Endothelial cell of hepatic sinusoid (primary cell): ENCODE measurements at regions not wholly inside any gene's neighbourhood (a gene's known extent, or its start where the extent isn't known, plus 50 kb on each side); places are given as distances from the start of the nearest gene placed in this dataset.
"Not testable (repeated sequence)": the region's sequence is repeated elsewhere in the genome, so short reads cannot be mapped to it uniquely, and the experiment has no call there.

Experiments used
- in situ Hi-C: cut with HindIII; loops from 2 replicates; pipeline ENCODE4 v1.10.0; 2017; ENCODE audit warnings: low sequenced_read_pairs

GRCh38 chr13:71018544-71018943, 848.5 kb downstream of the DACH1 start:
- in situ Hi-C loops, result no loop called here

GRCh38 chr13:71017607-71018006, 849.4 kb downstream of the DACH1 start:
- in situ Hi-C loops, result no loop called here

GRCh38 chr13:71015516-71015915, 851.5 kb downstream of the DACH1 start:
- in situ Hi-C loops, result no loop called here

- in situ Hi-C loops, result no loop called here
Measured at GRCh38 chr13:71015021-71015420, 852.0 kb downstream of the DACH1 start.

GRCh38 chr13:71005919-71006318, 861.1 kb downstream of the DACH1 start:
- in situ Hi-C loops, result no loop called here

GRCh38 chr13:70995338-70995737, 871.7 kb downstream of the DACH1 start:
- in situ Hi-C loops, result no loop called here

GRCh38 chr13:70994191-70994590, 872.8 kb downstream of the DACH1 start:
- in situ Hi-C loops, result no loop called here

GRCh38 chr13:70987043-70987442, 878.8 kb upstream of the KLHL1 start:
- in situ Hi-C loops, result no loop called here

GRCh38 chr13:70985371-70985770, 877.1 kb upstream of the KLHL1 start:
- in situ Hi-C loops, result no loop called here

- in situ Hi-C loops, result not testable (repeated sequence)
Measured at GRCh38 chr13:70981219-70981618, 873.0 kb upstream of the KLHL1 start.

- in situ Hi-C loops, result no loop called here
Measured at GRCh38 chr13:70969321-70969720, 861.1 kb upstream of the KLHL1 start.

- in situ Hi-C loops, result no loop called here
Measured at GRCh38 chr13:70967564-70967963, 859.3 kb upstream of the KLHL1 start.

- in situ Hi-C loops, result no loop called here
Measured at GRCh38 chr13:70964874-70965273, 856.6 kb upstream of the KLHL1 start.

- in situ Hi-C loops, result no loop called here
Measured at GRCh38 chr13:70964124-70964523, 855.9 kb upstream of the KLHL1 start.

GRCh38 chr13:70960841-70961443, 852.7 kb upstream of the KLHL1 start:
- in situ Hi-C loops, result no loop called here

- in situ Hi-C loops, result no loop called here
Measured at GRCh38 chr13:70959035-70959775, 851.0 kb upstream of the KLHL1 start.

GRCh38 chr13:70955887-70956286, 847.6 kb upstream of the KLHL1 start:
- in situ Hi-C loops, result no loop called here

GRCh38 chr13:70950664-70951063, 842.4 kb upstream of the KLHL1 start:
- in situ Hi-C loops, result no loop called here

GRCh38 chr13:70945506-70945905, 837.3 kb upstream of the KLHL1 start:
- in situ Hi-C loops, result no loop called here

GRCh38 chr13:70941454-70941853, 833.2 kb upstream of the KLHL1 start:
- in situ Hi-C loops, result no loop called here

GRCh38 chr13:70938462-70938861, 830.2 kb upstream of the KLHL1 start:
- in situ Hi-C loops, result no loop called here

GRCh38 chr13:70932511-70932910, 824.3 kb upstream of the KLHL1 start:
- in situ Hi-C loops, result no loop called here
